ENCODE measurements at regions not wholly inside any gene's neighbourhood (a gene's known extent, or its start where the extent isn't known, plus 50 kb on each side); places are given as distances from the start of the nearest gene placed in this dataset.

DNA sequence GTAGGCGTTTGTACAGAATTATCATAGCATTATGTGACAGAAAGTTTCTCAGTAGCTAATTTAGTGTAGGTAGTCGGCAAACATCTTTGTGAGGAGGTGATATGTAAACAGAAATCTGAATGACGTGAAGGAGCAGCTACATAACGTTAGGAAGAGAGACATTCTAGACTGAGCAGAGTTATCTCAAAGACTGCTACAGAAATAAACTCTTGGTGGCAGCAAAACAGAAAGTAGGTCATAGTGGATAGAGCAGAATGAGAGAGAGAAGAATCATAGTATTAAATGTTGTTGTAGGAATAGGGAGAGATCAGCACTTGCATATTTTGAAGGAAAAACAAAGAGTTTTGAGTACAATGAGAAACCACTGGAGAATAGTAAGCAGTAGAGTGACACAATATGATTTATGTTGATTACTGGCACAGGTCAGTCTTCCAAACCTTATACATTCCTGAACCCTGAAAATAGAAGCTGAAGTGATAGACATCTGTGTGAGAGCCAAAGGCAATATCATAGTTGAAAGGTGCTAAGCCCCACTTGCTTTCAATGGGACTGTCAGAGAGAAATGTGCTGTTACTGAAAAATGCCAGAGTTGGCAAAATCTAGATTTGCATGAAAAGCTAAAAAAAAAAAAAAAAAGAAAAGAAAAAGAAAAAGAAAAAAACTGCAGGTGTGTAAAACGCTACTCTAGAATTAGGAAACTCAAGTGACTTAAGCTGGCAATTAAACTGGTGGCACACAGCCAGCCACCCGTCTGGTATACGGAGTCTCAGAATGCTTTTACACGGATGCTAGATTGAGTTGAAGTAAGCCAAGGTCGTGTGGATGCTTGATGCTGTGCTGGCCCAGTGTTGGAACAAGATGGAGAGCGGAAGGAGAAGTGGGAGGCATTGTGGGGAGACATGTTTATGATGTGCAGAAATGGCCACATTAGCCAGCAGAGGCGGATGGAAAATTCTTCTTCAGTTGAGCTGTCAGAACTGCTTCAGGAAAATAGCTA, 750.2 kb upstream of the HS3ST1 start:
- TF ChIP-seq, protein P1, sequence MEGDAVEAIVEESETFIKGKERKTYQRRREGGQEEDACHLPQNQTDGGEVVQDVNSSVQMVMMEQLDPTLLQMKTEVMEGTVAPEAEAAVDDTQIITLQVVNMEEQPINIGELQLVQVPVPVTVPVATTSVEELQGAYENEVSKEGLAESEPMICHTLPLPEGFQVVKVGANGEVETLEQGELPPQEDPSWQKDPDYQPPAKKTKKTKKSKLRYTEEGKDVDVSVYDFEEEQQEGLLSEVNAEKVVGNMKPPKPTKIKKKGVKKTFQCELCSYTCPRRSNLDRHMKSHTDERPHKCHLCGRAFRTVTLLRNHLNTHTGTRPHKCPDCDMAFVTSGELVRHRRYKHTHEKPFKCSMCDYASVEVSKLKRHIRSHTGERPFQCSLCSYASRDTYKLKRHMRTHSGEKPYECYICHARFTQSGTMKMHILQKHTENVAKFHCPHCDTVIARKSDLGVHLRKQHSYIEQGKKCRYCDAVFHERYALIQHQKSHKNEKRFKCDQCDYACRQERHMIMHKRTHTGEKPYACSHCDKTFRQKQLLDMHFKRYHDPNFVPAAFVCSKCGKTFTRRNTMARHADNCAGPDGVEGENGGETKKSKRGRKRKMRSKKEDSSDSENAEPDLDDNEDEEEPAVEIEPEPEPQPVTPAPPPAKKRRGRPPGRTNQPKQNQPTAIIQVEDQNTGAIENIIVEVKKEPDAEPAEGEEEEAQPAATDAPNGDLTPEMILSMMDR (IDR thresholded peaks at IDR 0.05; ENCODE audit: borderline replicate concordance, insufficient read depth, low read depth, low read length): no peak
- H3K4me3 ChIP-seq (ENCODE audit: low read depth, low read length): no peak overlapping the region

DNA sequence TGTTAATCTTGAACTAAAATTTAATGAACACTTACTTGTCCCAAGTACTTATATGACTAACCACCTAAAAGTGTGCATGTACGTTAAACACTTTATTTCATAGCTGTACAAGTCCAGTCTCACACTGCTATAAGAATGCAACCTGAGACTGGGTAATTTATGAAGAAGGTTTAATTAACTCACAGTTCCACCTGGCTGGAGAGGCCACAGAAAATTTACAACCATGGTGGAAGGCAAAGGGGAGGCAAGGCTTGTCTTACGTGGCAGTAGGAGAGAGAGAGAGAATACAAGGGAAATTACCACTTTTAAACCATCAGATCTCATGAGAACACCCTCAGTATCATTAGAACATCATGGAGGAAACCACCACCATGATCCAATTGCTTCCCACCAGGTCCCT, 748.7 kb upstream of the HS3ST1 start:
- TF ChIP-seq, protein P1 (IDR thresholded peaks at IDR 0.05; ENCODE audit: borderline replicate concordance, insufficient read depth, low read depth, low read length): no peak
- H3K4me3 ChIP-seq (ENCODE audit: low read depth, low read length): no peak overlapping the region

DNA sequence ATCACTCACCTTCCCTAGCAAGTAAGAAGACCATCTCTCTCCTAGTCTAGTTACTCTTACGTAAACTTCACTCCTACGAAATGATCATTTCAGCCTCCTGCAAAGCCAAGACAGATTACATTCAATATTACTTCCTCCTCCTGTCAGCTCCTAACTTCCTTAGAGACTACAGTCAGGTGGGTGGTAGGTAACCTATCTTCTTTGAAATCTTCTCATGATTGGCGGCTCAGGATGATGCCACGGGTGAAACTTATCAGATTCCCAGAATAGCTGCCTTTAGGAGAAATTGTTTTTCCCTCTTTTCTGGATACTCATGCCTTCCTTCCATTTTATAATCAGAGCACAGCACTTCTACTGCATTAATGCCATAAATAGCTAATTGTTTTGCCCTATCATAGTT, 744.8 kb upstream of the HS3ST1 start:
- TF ChIP-seq, protein P1 (IDR thresholded peaks at IDR 0.05; ENCODE audit: borderline replicate concordance, insufficient read depth, low read depth, low read length): no peak

DNA sequence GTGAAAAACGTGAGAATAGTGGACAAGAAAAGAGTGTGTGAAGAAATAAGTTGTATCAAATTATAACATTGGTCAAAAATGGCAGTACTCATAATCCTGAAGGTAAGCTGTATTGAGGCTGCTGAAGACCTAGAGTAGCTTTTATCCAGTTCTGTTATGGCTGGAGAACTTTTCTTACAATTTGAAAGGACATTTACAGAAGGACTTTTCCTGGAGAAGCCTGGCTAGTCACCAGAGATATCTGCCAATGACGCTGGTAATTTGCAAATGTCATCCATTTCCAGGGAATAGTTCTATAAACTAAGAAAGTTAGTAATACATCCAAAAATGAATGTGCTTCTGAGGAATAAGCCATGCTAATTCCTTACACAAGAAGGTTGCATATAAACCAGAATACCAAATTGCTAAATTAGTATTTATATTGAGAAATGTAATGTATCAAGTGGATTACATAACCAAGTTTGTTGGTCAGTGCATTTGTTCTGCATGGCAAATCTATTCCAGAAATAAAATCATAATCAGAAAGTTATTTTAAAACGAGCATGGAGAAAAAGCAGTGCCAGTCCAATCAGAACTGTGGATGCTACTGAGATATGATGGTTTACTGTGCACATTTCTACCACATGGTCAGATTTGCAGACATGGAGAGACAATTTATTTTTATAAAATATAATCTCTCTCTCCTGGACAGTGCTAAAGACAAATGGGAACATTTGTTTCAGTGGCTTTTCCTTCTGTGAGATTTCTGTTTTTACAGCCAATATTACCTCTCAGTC, 743.7 kb upstream of the HS3ST1 start:
- TF ChIP-seq, protein P1 (IDR thresholded peaks at IDR 0.05; ENCODE audit: borderline replicate concordance, insufficient read depth, low read depth, low read length): no peak
- no peak overlapping the region for H3K4me3 ChIP-seq (ENCODE audit: low read depth, low read length)

More for the DNA sequence above, 744.8 kb upstream of the HS3ST1 start:
- H3K4me3 ChIP-seq (ENCODE audit: low read depth, low read length): no peak overlapping the region

DNA sequence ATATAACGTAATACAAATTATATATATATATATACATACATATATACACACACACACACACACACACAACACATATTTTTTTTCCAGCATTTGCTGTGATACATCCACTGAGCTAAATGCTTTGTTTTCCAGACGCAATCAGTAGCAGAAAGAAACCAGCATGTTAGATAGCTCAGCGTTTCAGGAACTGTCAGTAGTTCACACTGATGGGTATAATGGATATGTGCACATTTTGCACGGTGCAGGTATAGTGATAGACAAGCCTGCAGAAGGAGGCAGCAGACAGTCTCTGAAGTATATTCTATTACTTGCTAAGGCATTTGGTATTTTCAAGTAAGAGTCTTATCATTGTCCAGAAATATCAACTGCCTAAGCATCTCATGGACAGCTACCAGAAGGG, 741.6 kb upstream of the HS3ST1 start:
- no peak overlapping the region for H3K4me3 ChIP-seq (ENCODE audit: low read depth, low read length)
- TF ChIP-seq, protein P1 (IDR thresholded peaks at IDR 0.05; ENCODE audit: borderline replicate concordance, insufficient read depth, low read depth, low read length): no peak

DNA sequence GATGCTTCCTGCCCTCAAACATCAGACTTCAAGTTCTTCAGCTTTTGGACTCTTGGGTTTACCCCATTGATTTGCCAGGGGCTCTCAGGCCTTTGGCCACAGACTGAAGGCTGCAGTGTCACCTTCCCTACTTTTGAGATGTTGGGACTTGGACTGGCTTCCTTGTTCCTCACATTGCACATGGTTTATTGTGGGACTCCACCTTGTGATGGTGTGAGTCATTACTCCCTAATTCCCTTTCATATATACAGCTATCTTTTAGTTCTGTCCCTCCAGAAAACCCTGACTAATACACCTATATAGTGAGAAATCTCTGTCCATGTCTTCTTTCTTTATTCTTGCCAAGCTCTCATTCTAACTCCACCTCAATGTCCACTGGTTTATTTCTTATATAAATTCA, 736.9 kb upstream of the HS3ST1 start:
- H3K4me3 ChIP-seq (ENCODE audit: low read depth, low read length): no peak overlapping the region
- TF ChIP-seq, protein P1 (IDR thresholded peaks at IDR 0.05; ENCODE audit: borderline replicate concordance, insufficient read depth, low read depth, low read length): no peak

Data from GM12875 (cell line).